GM10248 (cell line): ENCODE measurements at regions not wholly inside any gene's neighbourhood (a gene's known extent, or its start where the extent isn't known, plus 50 kb on each side); places are given as distances from the start of the nearest gene placed in this dataset.

Source experiments
- CTCF ChIA-PET: fragments of 300-600 bp; sonication (Branson Sonifier 250); formaldehyde crosslinking; extraction: SDS; loops from one replicate; lab custom pipeline; 2021; ENCODE audit warnings: antibody characterized with exemption; lab: Yijun Ruan, JAX
- POLR2A ChIA-PET: fragments of 350-650 bp; sonication (Branson Sonifier 250); formaldehyde crosslinking; extraction: SDS; loops from one replicate; lab custom pipeline; 2020; ENCODE audit warnings: antibody characterized with exemption; lab: Yijun Ruan, JAX
- DNase-seq: peaks from one replicate; pipeline ENCODE4 v3.0.0; 2012; ENCODE audit errors: extremely low spot score
- CTCF ChIP-seq: IDR thresholded peaks from 2 replicates; pipeline ENCODE4 v1.5.1; 2012; ENCODE audit warnings: mild to moderate bottlenecking, low read depth; ENCODE audit errors: extremely low read depth, missing control alignments, control extremely low read depth

- no peak for DNase-seq
- TF ChIP-seq CTCF = no peak
- POLR2A ChIA-PET = no interaction called here
- CTCF ChIA-PET = interaction anchor here (0.8 to 1.3 kb wide), 2 partner anchors 22 to 62 kb away, joined by 3 to 4 read pairs; no protein-coding TSS in a partner anchor
These were observed 339.8 kb downstream of the PRDM2 start for GRCh38 chr1:14039582-14040430.

- POLR2A ChIA-PET = no interaction called here
- CTCF ChIA-PET = no interaction called here
These were observed 350.0 kb downstream of the PRDM2 start for GRCh38 chr1:14049965-14050364.

GRCh38 chr1:14055442-14056223 lies 355.6 kb downstream of the PRDM2 start:
- POLR2A ChIA-PET = no interaction called here
- no peak for TF ChIP-seq CTCF

More at GRCh38 chr1:14049965-14050364, 350.0 kb downstream of the PRDM2 start:
- TF ChIP-seq CTCF = no peak
- no peak for DNase-seq

GRCh38 chr1:14057640-14058039 lies 357.7 kb downstream of the PRDM2 start:
- no peak for DNase-seq
- no peak for TF ChIP-seq CTCF
- CTCF ChIA-PET = no interaction called here
- POLR2A ChIA-PET = no interaction called here

More at GRCh38 chr1:14055442-14056223, 355.6 kb downstream of the PRDM2 start:
- DNase-seq = no peak
- CTCF ChIA-PET = interaction anchor here (1.0 to 1.9 kb wide), 2 partner anchors 10 to 31 kb away, joined by 3 to 7 read pairs; no protein-coding TSS in a partner anchor

GRCh38 chr1:14061204-14061603 lies 361.2 kb downstream of the PRDM2 start:
- no peak for TF ChIP-seq CTCF
- no peak for DNase-seq
- CTCF ChIA-PET = no interaction called here
- POLR2A ChIA-PET = no interaction called here

GRCh38 chr1:14061722-14062121 lies 361.7 kb downstream of the PRDM2 start:
- no peak for DNase-seq
- TF ChIP-seq CTCF = no peak
- POLR2A ChIA-PET = no interaction called here
- CTCF ChIA-PET = no interaction called here
